ENCODE measurements at regions not wholly inside any gene's neighbourhood (a gene's known extent, or its start where the extent isn't known, plus 50 kb on each side); places are given as distances from the start of the nearest gene placed in this dataset.

- ChIA-PET CTCF (no interaction called here), POLR2A (no interaction called here)
- ATAC-seq = no peak
Measured at GRCh38 chr18:78725426-78725825, 254.2 kb upstream of the SALL3 start.

DNA sequence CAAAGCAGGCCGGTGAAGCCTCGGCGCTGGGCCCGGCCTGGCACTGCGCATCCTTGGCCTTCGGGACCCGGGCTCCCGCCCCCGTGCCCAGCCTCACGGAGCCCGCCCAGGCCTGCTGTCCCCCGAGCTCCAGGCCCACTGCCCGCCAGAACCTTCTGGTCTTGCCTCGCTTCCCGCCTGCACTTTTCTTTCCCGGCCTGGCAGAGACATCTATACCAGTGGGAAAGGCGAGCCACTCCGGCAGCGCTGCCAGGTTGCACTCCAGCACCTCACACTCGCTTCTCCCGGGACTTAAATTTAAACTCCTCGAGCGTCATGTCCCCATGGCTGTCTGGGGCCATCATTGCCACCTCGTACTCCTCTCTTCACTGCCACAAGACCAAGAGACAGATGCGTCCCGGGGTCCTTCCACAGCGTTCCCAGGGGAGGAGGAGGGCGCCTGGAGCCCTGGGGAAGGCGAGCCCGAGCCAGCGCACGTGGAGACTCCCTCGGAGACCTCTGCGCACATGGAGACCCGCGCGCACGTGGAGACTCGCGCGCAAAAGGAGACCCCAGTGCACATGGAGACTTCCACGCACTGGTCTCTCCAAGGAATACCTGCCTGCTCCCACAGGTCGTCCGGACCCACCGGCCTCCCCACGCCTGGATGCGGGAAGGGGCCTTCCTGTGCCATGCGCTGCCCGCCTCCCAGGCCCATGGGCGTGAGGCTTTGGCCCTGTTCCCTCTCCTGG is 253.1 kb upstream of the SALL3 start:
- H3K27ac Mint-ChIP-seq = no peak overlapping the region
- ChIA-PET CTCF (no interaction called here), POLR2A (no interaction called here)
- peaks cover 13% of the 10 kb centered on the region for H3K27me3 Mint-ChIP-seq (ENCODE audit: low read depth)
- no peak overlapping the region for H3K4me3 Mint-ChIP-seq
- no peak for DNase-seq
- no peaks in the 10 kb centered on the region for H3K4me1 Mint-ChIP-seq (ENCODE audit: low read depth)
- H3K36me3 Mint-ChIP-seq (ENCODE audit: low read depth) = no peaks in the 10 kb centered on the region
- ATAC-seq = no peak
- H3K9me3 Mint-ChIP-seq (ENCODE audit: insufficient read depth) = no peaks in the 10 kb centered on the region

More at GRCh38 chr18:78725426-78725825, 254.2 kb upstream of the SALL3 start:
- H3K27ac Mint-ChIP-seq = no peak overlapping the region
- H3K36me3 Mint-ChIP-seq (ENCODE audit: low read depth) = no peaks in the 10 kb centered on the region
- no peaks in the 10 kb centered on the region for H3K4me1 Mint-ChIP-seq (ENCODE audit: low read depth)
- peaks cover 15% of the 10 kb centered on the region for H3K27me3 Mint-ChIP-seq (ENCODE audit: low read depth)
- no peak overlapping the region for H3K4me3 Mint-ChIP-seq
- no peak for DNase-seq
- H3K9me3 Mint-ChIP-seq (ENCODE audit: insufficient read depth) = no peaks in the 10 kb centered on the region

DNA sequence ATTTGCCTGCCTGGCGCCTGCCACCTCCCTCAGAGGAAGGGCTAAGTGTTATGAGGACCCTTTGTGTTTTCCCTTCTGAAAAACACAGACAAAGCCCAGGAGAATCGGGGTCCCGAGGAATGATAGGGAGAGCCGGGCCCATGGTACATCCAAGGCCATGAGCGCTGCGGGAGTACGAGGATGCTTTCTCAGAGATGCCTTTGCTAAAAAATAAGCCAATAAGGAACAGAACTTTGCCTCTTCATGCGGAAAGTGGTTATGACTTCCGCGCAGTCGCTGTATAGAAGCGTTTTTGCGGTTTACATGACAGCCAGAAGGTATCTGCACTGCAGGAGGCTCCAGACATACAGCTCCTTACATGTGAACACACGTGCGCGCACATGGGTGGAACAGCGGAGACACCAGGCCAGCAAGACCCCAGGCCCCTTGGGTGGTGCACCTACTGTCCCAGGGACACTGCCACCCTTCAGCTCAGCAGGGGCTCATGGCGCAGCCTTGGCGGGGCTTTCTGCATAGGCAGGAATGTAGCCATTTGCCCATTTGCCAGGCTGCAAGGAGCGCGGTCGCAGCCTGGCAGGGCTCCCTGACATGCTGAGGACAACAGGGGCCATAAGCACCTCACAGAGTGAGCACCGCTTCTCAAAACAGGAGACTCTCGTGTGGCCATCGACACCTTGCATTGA is 252.4 kb upstream of the SALL3 start:
- ChIA-PET CTCF (no interaction called here), POLR2A (no interaction called here)
- Mint-ChIP-seq H3K9me3 (ENCODE audit: insufficient read depth) (no peaks in the 10 kb centered on the region), H3K4me3 (no peak overlapping the region), H3K27ac (no peak overlapping the region), H3K4me1 (ENCODE audit: low read depth) (no peaks in the 10 kb centered on the region), H3K27me3 (ENCODE audit: low read depth) (peaks cover 7% of the 10 kb centered on the region), H3K36me3 (ENCODE audit: low read depth) (no peaks in the 10 kb centered on the region)
- DNase-seq (no peak), ATAC-seq (no peak)

DNA sequence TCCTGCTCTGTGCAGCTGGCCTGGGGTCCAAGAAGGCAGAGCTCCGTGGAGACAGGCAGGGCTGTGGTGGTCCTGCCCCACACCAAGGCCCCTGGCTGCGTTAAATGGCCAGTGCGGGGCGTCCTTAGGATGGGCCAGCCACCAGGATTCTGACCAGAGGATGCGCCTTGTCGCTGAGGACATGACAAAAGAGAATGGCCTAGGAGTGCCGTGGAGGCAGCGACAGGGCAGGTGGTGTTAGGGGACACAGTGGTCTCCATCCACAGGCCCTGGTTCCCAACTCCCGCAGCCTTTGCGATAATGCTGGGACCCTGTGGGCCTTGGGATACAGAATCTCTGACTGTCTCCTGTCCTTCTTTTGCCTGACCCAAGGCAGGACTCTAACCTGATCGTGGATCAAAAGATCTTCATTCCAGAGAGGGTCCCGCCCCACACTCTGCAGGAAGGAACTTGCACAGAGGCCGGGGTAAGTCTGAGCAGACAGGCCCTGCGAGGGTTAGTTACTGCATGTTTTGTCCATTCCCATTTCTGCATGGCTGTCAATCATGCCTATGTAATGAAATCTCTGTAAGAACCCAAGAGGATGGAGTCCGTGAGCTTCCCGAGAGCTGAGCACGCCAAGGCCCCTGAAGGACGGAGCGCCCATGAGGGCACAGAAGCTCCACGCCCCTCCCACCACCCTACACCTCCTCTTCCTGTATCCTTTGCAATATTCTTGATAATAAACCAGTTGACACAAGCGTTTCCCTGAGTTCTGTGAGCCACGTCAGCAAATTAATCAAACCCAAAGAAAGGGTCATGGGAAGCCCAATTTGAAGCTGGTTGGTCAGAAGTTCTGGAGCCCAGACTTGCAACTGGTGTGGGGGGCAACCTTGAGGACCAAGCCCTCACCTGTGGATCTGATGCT is 251.5 kb upstream of the SALL3 start:
- Mint-ChIP-seq H3K9me3 (ENCODE audit: insufficient read depth) (no peaks in the 10 kb centered on the region), H3K4me1 (ENCODE audit: low read depth) (no peaks in the 10 kb centered on the region), H3K27ac (no peak overlapping the region), H3K27me3 (ENCODE audit: low read depth) (peaks cover 5% of the 10 kb centered on the region), H3K36me3 (ENCODE audit: low read depth) (no peaks in the 10 kb centered on the region), H3K4me3 (no peak overlapping the region)
- ChIA-PET CTCF (no interaction called here), POLR2A (no interaction called here)
- ATAC-seq (no peak), DNase-seq (no peak)

- Mint-ChIP-seq H3K4me1 (ENCODE audit: low read depth) (no peaks in the 10 kb centered on the region), H3K27me3 (ENCODE audit: low read depth) (no peaks in the 10 kb centered on the region), H3K9me3 (ENCODE audit: insufficient read depth) (no peaks in the 10 kb centered on the region), H3K27ac (no peak overlapping the region), H3K36me3 (ENCODE audit: low read depth) (no peaks in the 10 kb centered on the region), H3K4me3 (no peak overlapping the region)
- DNase-seq (no peak), ATAC-seq (no peak)
- ChIA-PET POLR2A (no interaction called here), CTCF (no interaction called here)
Measured at GRCh38 chr18:78728784-78729467, 250.7 kb upstream of the SALL3 start.

GRCh38 chr18:78730546-78730945 is 249.1 kb upstream of the SALL3 start:
- POLR2A ChIA-PET = no interaction called here
- ATAC-seq = no peak
- Mint-ChIP-seq H3K27ac (no peak overlapping the region), H3K4me1 (ENCODE audit: low read depth) (no peaks in the 10 kb centered on the region), H3K9me3 (ENCODE audit: insufficient read depth) (no peaks in the 10 kb centered on the region), H3K27me3 (ENCODE audit: low read depth) (no peaks in the 10 kb centered on the region), H3K4me3 (no peak overlapping the region), H3K36me3 (ENCODE audit: low read depth) (no peaks in the 10 kb centered on the region)
- CTCF ChIA-PET = no interaction called here
- no peak for DNase-seq

DNA sequence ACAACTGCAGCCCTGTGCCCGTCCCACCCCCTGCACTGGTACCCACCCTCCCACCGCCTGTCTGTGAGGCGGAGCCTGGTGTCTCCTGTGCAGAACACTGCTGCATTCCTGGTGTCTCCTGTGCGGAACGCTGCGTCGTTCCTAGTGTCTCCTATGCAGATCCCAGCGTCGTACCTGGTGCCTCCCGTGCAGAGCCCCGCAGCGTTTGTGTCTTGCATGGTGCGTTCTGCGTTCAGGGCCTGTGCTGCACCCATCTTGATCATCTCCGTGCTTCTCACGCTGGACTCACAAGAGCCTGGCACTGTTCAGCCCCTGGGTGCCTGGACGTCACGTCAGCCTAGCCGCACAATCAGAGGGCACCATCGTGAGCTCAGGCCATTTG is 248.6 kb upstream of the SALL3 start:
- no peaks in the 10 kb centered on the region for H3K36me3 Mint-ChIP-seq (ENCODE audit: low read depth)

DNA sequence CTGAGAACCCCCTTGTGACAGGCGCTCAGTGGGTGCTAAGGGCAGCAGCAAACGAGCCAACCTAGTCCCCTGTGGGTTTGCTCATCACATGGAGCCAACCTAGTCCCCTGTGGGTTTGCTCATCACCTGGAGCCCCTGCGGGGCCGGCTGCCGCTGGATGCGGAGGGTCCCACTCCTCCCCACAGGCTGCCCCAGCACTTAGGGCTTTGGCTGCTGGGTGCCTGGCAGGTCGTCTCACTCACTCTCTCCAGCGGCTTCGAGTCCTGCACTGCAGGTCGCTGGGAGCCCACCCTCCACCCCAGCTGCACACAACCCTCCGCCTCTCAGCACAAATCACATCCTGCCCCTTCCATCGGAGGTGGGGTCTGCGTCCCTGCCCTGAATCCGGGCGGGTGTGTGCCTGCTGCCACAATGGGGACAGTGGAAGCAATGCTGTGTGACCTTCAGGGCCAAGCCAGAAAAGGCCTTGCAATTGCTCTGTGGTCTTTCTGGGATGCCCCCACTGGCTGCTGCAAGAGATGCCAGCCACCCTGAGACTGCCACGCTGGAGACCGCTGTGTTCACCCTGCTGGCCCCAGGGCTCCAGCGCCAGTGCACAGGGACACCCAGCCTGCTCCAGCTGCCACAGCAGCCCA is 248.1 kb upstream of the SALL3 start:
- Mint-ChIP-seq H3K27me3 (ENCODE audit: low read depth) (no peaks in the 10 kb centered on the region), H3K36me3 (ENCODE audit: low read depth) (no peaks in the 10 kb centered on the region), H3K4me3 (no peak overlapping the region), H3K4me1 (ENCODE audit: low read depth) (no peaks in the 10 kb centered on the region), H3K9me3 (ENCODE audit: insufficient read depth) (no peaks in the 10 kb centered on the region), H3K27ac (no peak overlapping the region)
- ChIA-PET CTCF (no interaction called here), POLR2A (no interaction called here)
- DNase-seq (no peak), ATAC-seq (no peak)

More for the DNA sequence above, 248.6 kb upstream of the SALL3 start:
- H3K9me3 Mint-ChIP-seq (ENCODE audit: insufficient read depth) = no peaks in the 10 kb centered on the region
- CTCF ChIA-PET = no interaction called here
- H3K4me3 Mint-ChIP-seq = no peak overlapping the region
- H3K27me3 Mint-ChIP-seq (ENCODE audit: low read depth) = no peaks in the 10 kb centered on the region
- no peak for DNase-seq
- H3K4me1 Mint-ChIP-seq (ENCODE audit: low read depth) = no peaks in the 10 kb centered on the region
- H3K27ac Mint-ChIP-seq = no peak overlapping the region
- ATAC-seq = no peak
- POLR2A ChIA-PET = no interaction called here

- H3K27me3 Mint-ChIP-seq (ENCODE audit: low read depth) = no peaks in the 10 kb centered on the region
Measured at GRCh38 chr18:78732273-78733210, 247.1 kb upstream of the SALL3 start.

DNA sequence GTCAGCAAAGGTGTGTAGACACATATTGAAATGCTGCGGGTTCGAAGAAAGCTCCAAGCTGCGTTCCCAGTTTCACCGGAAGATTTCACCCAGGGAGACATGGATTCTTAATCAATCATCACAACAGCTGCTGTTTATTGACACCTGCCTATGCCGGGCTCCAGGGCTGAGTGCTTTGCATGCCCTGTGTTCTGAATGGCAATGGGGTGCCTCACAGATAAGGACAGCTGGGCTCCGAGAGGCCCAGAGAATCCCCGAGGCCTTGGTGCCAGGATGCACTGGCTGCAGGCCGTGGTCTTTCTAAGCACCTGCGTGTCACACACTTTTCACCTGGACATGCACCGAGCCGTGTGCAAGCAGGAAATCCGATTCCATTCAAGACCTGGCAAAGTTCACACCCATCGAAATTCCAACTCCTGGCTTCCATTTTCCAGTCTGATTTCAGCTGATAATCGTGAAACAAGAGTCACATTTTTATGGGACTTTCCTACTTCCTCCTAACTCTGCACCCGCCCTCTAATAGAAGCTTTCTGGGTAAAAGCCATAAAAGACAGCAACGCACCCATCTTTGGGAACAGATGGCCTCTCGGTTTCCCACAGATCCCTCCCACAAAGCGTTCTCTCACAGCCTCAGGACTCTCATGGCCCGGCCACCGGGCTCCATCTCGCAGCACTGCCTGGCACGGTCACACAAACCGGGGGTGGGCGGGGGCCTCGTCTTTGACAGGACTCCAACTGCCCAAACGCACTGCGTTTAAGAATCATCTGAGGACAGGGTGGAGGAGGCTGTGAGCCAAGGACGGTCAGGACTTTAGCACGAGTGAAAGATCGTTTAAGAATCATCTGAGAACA is 245.6 kb upstream of the SALL3 start:
- no peaks in the 10 kb centered on the region for H3K4me1 Mint-ChIP-seq (ENCODE audit: low read depth)
- H3K4me3 Mint-ChIP-seq = no peak overlapping the region
- POLR2A ChIA-PET = no interaction called here
- H3K9me3 Mint-ChIP-seq (ENCODE audit: insufficient read depth) = no peaks in the 10 kb centered on the region
- H3K36me3 Mint-ChIP-seq (ENCODE audit: low read depth) = no peaks in the 10 kb centered on the region
- no peak overlapping the region for H3K27ac Mint-ChIP-seq
- DNase-seq (no peak), ATAC-seq (no peak)
- CTCF ChIA-PET = no interaction called here
- H3K27me3 Mint-ChIP-seq (ENCODE audit: low read depth) = no peaks in the 10 kb centered on the region

More at GRCh38 chr18:78732273-78733210, 247.1 kb upstream of the SALL3 start:
- ATAC-seq (no peak), DNase-seq (no peak)
- H3K36me3 Mint-ChIP-seq (ENCODE audit: low read depth) = no peaks in the 10 kb centered on the region
- CTCF ChIA-PET = no interaction called here
- H3K4me1 Mint-ChIP-seq (ENCODE audit: low read depth) = no peaks in the 10 kb centered on the region
- no peak overlapping the region for H3K27ac Mint-ChIP-seq
- H3K9me3 Mint-ChIP-seq (ENCODE audit: insufficient read depth) = no peaks in the 10 kb centered on the region
- no peak overlapping the region for H3K4me3 Mint-ChIP-seq
- POLR2A ChIA-PET = no interaction called here

Data from activated CD8-positive, alpha-beta T cell treated with anti-CD3 and anti-CD28 coated beads, Interleukin-2, amount 10 ng/mL, durations not matched to agents 7 days and 5 days (primary cell).